Activated naive CD4-positive, alpha-beta T cell treated with anti-CD3 and anti-CD28 coated beads, Interleukin-2, amount 50 U/mL, for 72 hours (primary cell): ENCODE measurements at regions not wholly inside any gene's neighbourhood (a gene's known extent, or its start where the extent isn't known, plus 50 kb on each side); places are given as distances from the start of the nearest gene placed in this dataset.
"Not testable (repeated sequence)": the region's sequence is repeated elsewhere in the genome, so short reads cannot be mapped to it uniquely, and the experiment has no call there.

Experiments
- ATAC-seq, 2 donors: fragments of 150-1000 bp; cut with Tn5 transposase; 2 replicates each; pipeline ENCODE4 v1.10.0; 2021; ENCODE audit warnings: mild to moderate bottlenecking in 2 of 2, moderate library complexity in 2 of 2
- DNase-seq, 2 donors: peaks; one replicate each; pipeline ENCODE4 v3.0.0; 2021 to 2022; ENCODE audit warnings: low spot score in 2 of 2
- H3K27ac Mint-ChIP-seq, 2 donors: one replicate each; pipeline ENCODE4 v1.8.0; 2022; ENCODE audit warnings: mild to moderate bottlenecking in 2 of 2, mixed read lengths in 2 of 2
- H3K36me3 Mint-ChIP-seq, 2 donors: one replicate each; pipeline ENCODE4 v1.8.0; 2022; ENCODE audit warnings: mixed read lengths in 2 of 2
- H3K9me3 Mint-ChIP-seq, 2 donors: one replicate each; pipeline ENCODE4 v1.8.0; 2022; ENCODE audit warnings: mixed read lengths in 2 of 2

GRCh38 chr1:166705376-166706289, 133.6 kb upstream of the POGK start:
- H3K27ac Mint-ChIP-seq = peak overlapping the region in 1 of 2 donors; percentile 0
- DNase-seq (no peak), ATAC-seq (peak in 1 of 2 donors; percentile 91)
- H3K9me3 Mint-ChIP-seq = no peaks in the 10 kb centered on the region
- H3K36me3 Mint-ChIP-seq = no peaks in the 10 kb centered on the region

GRCh38 chr1:166716620-166717019, 122.7 kb upstream of the POGK start:
- peaks cover 0 to 4% of the 10 kb centered on the region in 2 donors for H3K9me3 Mint-ChIP-seq
- ATAC-seq = no peak
- H3K27ac Mint-ChIP-seq = no peak overlapping the region
- DNase-seq = no peak
- H3K36me3 Mint-ChIP-seq = no peaks in the 10 kb centered on the region

- Mint-ChIP-seq H3K27ac (no peak overlapping the region), H3K36me3 (no peaks in the 10 kb centered on the region), H3K9me3 (peaks cover 0 to 4% of the 10 kb centered on the region in 2 donors)
- ATAC-seq (no peak), DNase-seq (no peak)
These were observed 118.1 kb upstream of the POGK start for GRCh38 chr1:166721145-166721544.

GRCh38 chr1:166730299-166730888, 108.9 kb upstream of the POGK start:
- ATAC-seq = peak in 1 of 2 donors; percentile 16
- H3K9me3 Mint-ChIP-seq = peaks cover 0 to 10% of the 10 kb centered on the region in 2 donors
- no peak for DNase-seq
- no peak overlapping the region for H3K27ac Mint-ChIP-seq
- H3K36me3 Mint-ChIP-seq = peaks cover 0 to 7% of the 10 kb centered on the region in 2 donors

GRCh38 chr1:166738140-166738539, 101.1 kb upstream of the POGK start:
- no peak overlapping the region for H3K27ac Mint-ChIP-seq
- no peaks in the 10 kb centered on the region for H3K36me3 Mint-ChIP-seq
- no peak for ATAC-seq
- no peak for DNase-seq
- no peaks in the 10 kb centered on the region for H3K9me3 Mint-ChIP-seq

- no peaks in the 10 kb centered on the region for H3K9me3 Mint-ChIP-seq
- ATAC-seq = peak; percentile 37 to 59
These were observed 100.4 kb upstream of the POGK start for GRCh38 chr1:166738873-166739272.

GRCh38 chr1:166740668-166741276, 98.5 kb upstream of the POGK start:
- Mint-ChIP-seq H3K9me3 (peaks cover 6 to 8% of the 10 kb centered on the region in 2 donors), H3K36me3 (peaks cover 7% of the 10 kb centered on the region in 2 donors), H3K27ac (no peak overlapping the region)
- ATAC-seq = peak; percentile 60 to 61
- no peak for DNase-seq

More at GRCh38 chr1:166738873-166739272, 100.4 kb upstream of the POGK start:
- no peak overlapping the region for H3K27ac Mint-ChIP-seq
- DNase-seq = no peak
- no peaks in the 10 kb centered on the region for H3K36me3 Mint-ChIP-seq

- no peak for DNase-seq
- no peak for ATAC-seq
- Mint-ChIP-seq H3K36me3 (no peaks in the 10 kb centered on the region), H3K9me3 (no peaks in the 10 kb centered on the region), H3K27ac (no peak overlapping the region)
These were observed 76.0 kb upstream of the POGK start for GRCh38 chr1:166763318-166763717.

GRCh38 chr1:166766942-166767341, 72.3 kb upstream of the POGK start:
- H3K36me3 Mint-ChIP-seq = peaks cover 0 to 15% of the 10 kb centered on the region in 2 donors

GRCh38 chr1:166784646-166785045, 54.6 kb upstream of the POGK start:
- not testable (repeated sequence) for DNase-seq, H3K36me3 Mint-ChIP-seq, H3K27ac Mint-ChIP-seq, H3K9me3 Mint-ChIP-seq, ATAC-seq

More at GRCh38 chr1:166766942-166767341, 72.3 kb upstream of the POGK start:
- peaks cover 17 to 19% of the 10 kb centered on the region in 2 donors for H3K9me3 Mint-ChIP-seq
- H3K27ac Mint-ChIP-seq = no peak overlapping the region
- ATAC-seq = no peak
- no peak for DNase-seq

GRCh38 chr1:166785987-166786386, 53.3 kb upstream of the POGK start:
- no peak for DNase-seq
- Mint-ChIP-seq H3K27ac (no peak overlapping the region), H3K9me3 (no peaks in the 10 kb centered on the region), H3K36me3 (no peaks in the 10 kb centered on the region)
- ATAC-seq = no peak

- no peaks in the 10 kb centered on the region for H3K9me3 Mint-ChIP-seq
- H3K36me3 Mint-ChIP-seq = no peaks in the 10 kb centered on the region
- no peak for DNase-seq
- no peak for ATAC-seq
- no peak overlapping the region for H3K27ac Mint-ChIP-seq
These were observed 50.0 kb upstream of the POGK start for GRCh38 chr1:166789286-166789685.
